TTC549 (cell line): ENCODE measurements at regions not wholly inside any gene's neighbourhood (a gene's known extent, or its start where the extent isn't known, plus 50 kb on each side); places are given as distances from the start of the nearest gene placed in this dataset.
"Not testable (repeated sequence)": the region's sequence is repeated elsewhere in the genome, so short reads cannot be mapped to it uniquely, and the experiment has no call there.

ENCODE experiments used
- FAIRE-seq: peaks from 2 replicates; lab custom pipeline; 2012; peaks lifted over from hg19 to GRCh38; lab: Jason Lieb, UNC

DNA sequence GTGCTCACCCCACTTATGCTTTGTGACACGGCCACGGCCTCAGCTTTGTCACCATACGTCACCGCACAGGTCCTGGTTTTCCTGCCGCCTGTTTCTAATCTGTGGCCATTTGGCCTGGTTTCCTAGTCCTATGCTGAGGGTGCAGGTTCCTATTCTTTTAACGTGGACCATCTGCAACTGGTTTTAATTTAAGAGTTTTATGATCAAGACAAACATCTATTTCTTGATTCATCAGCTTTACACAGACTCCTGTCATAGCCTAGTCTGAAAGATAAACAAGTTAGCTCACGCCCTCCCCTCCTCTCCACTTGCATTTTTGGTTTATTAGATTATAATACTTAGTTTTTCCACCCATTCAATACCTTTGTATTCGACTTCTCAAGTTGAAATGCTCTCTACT, 97.5 kb upstream of the RPS6KA2 start:
- FAIRE-seq, result no peak

DNA sequence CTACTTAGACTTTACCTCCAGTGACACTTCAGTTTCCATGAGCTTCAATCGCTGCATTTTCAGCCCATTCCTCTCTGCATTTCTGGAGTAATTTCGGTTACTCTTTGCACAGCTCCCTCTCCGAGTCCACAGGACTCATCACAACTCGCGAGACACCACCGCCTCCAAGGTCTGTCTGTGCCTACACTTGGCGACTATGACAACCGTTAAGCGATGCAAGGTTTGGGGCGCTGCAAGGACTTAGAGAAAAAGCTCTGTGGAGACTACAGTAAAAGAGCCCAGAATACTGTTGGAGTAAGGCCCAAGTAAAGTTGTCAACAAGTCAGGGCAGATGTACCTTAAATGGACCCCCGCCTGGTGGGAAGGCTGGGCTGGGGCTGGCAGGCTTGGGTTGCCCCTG, 95.7 kb upstream of the RPS6KA2 start:
- FAIRE-seq, result no peak

DNA sequence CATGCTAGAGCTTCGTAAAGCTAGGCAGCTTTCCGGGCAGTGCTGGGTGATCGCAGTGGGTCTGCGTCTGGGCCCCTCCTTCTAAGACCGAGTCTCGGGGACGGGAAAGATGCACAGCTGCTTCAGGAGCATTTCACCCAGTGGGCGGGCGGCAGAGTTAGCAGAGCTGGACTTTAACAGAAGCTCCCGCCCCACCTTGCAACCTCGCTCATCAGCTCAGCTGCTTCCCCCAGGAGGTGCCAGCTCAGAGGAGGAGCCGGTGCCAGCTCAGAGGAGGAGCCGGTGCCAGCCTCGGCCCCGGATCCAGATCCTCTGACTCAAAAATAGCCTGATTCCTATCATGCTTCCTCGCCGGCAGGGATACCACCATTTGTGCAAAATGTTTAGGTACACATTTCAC, 94.5 kb upstream of the RPS6KA2 start:
- no peak for FAIRE-seq

DNA sequence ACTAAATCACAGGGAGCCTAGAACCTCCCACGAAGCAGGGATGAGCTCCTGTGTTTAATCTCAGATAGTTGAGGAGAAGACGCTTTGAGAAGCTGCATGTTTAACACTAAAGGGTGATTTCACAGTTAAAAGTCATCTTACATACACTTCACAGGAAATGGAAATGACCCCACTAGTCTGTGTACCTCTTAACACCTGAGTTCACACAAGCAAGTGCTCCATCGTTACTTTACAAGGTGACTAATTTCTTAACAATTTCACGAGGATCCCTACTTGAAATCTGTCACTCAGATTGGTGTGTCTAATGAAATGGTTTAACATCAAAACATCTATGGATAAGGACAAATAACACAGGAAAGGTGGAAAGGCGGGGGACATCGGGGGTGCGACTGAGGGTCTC, 93.8 kb upstream of the RPS6KA2 start:
- FAIRE-seq, result no peak

DNA sequence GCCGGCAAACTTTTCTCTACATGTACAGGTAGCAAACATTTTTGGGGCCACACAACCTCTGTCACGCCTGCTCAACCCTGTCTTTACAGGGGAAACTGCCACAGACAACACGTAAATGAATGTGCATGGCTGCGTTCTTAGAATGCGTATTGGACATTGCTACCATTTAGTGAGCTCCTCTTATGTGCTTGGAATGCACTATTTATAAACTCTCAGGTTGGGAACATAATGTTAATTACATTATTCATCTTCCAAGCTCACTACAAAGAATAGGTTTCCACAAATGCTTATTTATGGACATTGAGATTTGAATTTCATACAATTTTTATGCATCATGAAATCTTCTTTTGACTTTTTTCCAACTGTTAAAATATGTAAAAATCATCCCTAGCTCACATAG, 92.0 kb upstream of the RPS6KA2 start:
- no peak for FAIRE-seq

DNA sequence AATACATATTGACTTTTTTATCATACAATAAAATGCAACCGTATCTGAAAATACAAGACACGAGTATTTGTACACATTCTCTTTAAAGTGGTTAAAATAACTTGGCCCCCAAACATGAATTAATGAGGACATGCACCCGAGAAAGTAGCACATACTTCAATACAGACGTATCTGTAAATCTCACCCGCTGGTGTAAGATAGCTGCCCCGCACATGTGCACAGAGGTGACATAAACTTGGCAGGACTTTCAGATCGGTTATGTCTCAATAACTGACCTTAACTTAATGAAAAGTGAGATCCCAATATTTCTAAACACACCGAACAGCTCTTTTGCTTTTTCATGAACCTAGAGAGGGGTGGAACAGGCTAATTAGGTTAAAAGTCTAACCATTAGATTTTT, 91.5 kb upstream of the RPS6KA2 start:
- FAIRE-seq, result no peak

DNA sequence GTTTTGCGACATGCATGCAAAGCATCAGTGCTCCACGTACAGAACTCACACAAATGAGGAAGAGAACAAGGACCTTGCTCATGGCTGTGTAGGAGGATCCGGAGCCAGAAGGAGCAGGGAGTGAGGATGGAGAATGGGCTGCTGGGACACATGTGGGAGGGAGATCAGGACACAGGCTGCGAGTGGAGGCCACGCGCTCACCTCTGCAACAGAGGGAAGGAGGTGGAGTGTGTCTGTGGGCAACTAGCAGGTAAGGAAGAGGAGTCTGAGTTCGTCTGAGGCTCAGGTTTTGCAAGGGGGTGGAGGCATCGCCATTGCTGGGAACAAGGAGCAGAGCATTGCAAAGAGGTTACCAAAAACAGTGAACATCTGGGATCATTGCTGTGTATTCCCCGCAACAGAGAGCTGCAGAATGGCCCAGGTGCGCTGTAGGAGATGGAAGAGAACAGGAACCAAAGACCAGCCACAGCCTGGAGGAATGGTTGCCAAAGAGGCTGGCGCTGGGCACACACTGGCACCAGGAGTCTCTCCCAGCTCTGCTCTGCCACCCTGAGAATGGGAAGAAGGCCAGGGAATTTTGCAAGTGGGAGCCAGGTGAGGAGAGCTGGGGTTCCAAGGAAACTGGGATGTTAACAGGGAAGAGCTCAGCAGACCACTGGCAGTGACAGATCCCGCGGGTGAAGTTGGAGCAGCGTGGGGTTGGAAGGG, 90.0 kb upstream of the RPS6KA2 start:
- FAIRE-seq, result no peak

DNA sequence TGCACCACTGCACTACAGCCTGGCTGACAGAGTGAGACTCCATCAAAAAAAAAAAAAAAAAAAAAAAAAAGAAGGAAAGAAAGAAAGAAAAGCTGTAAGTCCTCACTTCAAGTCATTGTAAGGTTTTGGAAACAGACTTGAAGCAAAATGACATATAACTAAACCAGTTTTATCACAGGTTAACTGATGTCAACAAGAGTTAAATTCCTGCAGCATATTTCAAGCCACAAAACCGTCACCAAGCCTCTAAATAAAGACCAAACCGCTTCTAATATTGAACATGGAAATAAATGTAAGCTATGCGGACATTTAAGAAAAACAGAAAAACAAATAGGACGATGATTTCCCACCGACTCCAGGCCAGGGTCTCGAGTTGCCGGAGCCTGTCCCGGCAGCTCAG, 88.9 kb upstream of the RPS6KA2 start:
- FAIRE-seq, result no peak

DNA sequence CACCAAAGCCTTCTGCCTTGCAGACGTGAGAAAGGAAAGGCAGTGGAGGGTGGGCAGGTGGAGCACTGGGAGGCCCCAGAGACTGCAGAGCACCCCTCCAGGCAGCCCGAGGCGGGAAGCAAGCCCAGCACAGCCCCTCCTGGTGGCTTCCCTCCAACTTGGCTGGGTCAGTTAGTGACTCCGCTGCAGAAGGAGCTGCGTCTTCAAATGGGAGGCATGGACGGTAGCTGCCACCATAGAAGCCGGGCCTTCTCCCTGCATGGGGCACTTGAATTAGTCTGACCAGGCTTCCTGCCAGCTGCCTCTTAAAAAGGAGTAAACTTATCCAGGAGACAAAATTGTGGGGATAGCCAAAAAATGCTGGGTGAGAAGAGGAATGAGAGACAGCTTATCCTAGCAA, 88.0 kb upstream of the RPS6KA2 start:
- no peak for FAIRE-seq

DNA sequence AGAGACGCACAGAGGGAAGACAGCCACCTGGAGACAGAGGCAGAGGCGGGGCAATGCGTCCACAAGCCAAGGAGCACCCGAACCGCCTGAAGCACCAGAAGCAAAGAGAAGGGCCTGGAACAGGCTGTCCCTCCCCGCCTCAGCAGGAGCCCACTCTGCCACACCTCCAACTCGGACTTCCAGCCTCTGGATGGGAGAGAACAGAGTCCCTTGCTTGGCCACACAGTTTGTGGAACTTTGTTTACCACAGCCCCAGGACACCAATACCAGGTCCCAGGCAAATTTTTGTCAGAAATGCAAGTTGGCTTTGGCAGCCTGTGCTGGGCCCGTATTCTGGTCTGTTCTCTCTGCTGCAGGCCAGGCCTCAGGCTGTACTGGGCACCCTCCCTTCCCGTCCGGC, 87.5 kb upstream of the RPS6KA2 start:
- no peak for FAIRE-seq

DNA sequence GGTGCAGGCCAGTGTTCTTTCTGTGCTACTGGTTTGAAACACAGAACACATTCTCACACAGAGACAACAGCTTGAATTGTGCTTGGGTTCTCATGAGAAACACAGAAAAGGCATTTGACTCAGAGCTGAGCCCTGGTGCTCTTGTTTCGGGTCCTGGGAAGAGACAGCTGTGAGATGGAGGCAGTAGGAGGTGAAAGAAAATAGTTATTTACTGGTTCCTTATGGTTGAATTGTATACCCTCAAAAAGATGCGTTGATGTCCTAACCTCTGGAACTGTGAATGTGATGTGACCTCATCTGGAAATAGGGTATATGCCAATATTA, 87.1 kb upstream of the RPS6KA2 start:
- FAIRE-seq, result no peak

DNA sequence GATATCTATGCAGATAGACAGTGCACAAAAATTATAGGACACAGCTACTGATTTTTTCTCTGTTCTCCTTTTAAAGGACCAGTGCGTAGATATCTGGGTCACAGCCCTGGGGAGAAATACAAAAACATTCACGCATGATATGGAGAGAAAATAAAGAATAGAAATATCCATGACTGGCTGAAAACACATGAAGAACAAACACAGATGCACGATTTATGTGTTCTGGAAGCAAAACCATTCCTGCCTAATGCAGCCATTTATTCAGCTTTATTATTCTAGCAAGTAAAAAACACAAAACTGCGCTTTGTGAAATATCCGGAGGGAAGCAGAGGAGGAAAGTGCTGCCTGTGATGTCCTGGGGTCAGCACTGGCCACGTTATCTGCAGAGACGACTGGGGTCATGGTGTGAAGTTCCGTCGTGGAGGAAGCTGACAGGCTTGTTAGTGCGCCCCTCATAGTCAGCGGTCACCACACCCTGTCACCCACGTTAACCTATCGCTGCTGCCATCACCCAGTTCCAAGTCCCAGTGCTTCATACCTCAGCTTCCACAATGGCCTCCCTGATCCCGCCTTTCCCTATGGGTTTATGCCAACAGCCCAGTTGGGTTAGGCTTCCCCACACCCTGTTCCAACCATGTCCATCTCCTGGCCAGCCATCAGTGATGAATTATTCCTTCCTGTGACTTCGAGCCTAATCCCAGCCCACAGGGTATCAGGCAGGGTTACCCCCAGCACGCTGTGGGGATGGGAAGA, 86.6 kb upstream of the RPS6KA2 start:
- no peak for FAIRE-seq

DNA sequence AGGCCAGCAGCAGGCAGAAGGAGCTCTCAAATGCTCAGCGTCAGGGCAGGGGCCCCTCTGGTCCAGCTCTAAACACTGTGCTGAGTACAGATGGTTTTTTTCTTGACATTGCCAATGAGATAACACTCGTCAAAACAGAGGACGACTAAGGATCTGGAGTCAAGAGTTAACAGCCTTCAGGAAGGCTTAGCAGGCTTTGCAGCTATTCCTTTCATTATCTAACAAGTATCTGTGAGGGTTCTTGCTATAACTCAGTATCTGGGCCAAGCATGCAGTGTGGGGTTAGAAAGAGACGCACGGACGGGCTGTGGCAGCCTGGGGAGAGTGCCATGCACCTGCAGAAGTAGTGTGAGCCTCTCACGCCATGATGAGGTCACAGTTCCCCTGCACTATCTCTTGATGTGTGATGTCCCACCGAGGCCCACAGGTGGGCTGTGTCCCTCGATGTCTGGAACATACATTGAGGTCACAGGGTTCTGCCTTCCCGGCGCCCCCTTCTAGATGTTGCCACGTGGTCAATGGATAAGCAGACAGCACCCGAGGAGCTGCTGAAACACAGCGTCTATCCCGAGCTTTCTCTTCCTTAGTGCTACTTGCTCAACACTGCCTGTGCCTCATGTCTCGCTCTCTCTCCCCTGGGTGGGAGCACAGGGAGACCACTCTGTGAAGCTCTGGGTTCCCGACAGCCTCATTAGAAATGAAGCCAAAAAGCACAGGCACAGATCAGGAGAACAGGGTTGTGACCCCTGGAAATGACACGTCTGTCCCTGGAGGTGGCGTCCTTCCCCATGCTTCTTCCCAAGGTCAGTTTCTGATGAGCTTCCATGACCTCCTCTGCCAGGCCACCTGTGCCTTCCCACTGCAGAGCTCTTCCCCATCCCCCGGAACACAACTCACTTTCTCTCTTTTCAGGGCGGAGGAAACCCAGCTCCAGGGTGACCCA, 85.5 kb upstream of the RPS6KA2 start:
- no peak for FAIRE-seq

DNA sequence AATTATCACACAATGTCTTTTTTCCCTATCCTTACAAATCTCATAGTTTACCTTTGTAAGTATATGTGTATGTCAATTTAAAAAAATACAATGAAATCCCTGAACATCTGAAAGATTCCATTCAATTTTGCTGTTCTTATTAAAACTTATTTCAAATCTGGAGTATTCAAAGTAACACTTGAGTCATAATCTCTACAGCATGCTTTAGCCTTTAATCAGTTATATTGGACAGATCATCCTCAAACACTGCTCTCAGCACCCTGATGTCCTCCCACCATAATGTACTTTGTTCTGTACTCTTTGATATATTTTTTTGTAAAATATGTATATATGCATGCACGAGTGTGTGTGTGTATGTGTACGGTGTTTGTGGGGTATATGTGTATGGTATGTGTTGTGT, 83.0 kb upstream of the RPS6KA2 start:
- FAIRE-seq, result no peak

DNA sequence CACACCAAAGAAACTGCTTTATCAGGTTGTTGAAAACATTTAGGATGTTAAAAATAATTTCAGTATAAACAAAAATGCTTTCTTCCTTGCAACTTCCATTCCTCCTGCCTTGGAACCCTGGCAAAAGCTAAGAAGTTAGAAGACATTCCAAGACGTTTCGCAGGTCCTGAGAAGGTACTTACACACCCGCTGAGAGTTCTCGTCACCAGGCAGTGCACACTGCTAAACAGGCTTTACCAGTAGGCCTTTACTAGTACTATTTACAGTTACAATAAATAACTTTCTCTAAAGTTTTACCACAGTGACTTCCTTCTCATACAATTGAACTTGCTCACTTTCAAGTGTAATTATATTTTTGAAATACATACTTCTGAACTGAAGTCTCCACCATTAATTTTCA, 81.4 kb upstream of the RPS6KA2 start:
- FAIRE-seq, result no peak

DNA sequence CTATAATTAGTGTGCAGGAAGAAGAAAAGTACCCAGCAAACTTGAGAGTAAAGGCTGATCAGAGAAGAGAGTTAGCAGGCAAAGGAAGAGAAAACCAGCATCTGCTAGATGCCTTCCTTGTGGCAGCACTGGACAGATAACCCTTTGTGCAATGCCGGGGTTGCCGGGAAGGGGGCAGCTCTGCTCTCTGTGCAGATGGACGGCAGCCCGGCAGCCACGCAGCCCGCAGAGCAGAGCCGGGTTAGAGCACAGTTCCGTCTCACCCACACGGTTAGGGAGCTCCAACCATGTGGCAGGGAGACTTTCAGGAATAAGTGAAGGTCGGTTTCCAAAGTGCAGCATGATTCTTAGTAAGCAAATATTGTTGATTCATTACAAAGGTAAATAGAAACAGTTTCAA, 80.0 kb upstream of the RPS6KA2 start:
- FAIRE-seq, result no peak

DNA sequence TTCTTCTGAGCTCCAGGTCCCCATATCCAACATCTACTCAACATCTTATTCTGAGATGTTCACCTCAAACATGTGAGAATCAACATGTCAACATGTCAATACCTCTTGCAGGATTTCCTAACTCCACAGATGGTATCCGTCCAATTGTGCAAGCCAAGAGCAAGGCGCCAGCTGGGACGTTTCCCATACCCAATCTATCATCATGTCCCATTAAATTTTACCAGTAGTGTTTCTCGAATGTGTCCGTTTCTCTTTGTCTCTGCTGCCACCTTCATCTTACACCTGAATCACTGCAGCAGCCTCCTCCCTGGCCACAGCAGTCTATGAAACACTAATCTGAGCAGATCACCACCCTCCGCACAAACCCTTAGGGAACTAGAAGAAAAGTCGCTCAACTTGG, 78.0 kb upstream of the RPS6KA2 start:
- FAIRE-seq, result no peak

DNA sequence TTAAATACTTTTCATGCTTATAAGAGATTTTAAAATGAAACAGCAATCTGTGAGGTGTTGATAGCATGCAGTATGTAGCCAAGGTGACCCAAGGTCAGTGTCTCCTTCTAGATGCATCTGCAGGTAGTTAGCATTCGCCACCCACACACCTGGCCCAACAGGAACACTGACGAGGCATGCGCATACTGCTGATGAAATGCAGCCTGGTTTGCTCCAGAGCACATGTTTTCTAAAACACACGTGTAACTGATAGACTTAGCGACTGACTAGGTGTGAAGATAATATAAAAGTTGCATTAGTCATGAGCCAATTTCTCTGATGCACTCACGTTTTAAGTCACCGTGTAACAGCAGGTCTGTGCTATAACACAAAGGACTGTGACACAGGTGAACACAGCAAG, 77.1 kb upstream of the RPS6KA2 start:
- no peak for FAIRE-seq

DNA sequence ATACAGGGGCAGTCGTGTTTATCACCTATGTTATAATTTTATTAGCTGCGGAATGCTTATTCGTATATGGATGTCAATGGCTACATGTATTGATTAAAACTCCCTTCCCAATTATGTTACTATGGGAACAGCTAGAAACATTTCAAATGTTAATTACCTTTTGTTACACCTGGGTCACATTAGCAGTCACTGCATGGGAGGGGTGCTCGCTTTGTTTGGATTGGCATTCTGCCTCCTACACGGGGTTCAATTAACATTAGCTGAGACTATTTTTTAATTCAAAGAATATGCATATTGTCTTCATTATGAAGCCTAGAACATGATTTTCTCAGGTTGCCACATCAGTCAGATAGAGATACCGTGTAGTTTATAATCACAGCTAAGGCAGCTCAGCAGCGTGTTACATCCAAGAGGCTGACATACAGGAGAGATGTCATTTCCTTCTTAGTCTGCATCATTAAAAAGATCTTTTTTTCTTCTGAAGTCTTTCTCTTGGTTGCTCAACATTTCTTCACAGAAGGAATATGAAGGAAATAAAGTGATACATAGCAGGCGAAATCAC, 76.2 kb upstream of the RPS6KA2 start:
- no peak for FAIRE-seq

DNA sequence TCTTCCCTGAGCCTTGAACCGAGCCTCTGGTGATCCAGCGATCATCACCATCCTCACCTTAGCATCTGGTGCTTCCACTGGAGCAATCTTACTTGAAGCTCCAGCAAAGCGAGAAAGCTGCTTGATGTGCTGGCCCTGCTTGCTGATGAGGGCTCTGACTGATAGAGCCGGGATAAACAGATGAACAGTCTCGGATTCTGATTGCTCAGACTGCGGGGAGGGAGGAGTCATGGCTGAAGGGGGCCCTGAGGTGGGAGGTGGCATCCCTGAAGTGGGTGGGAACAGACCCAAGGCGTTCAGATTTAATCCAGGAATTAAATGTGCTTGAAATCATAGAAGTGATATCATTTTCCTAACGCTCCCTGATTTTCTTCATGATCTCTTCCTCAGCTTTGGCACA, 74.4 kb upstream of the RPS6KA2 start:
- FAIRE-seq, result not testable (repeated sequence)

DNA sequence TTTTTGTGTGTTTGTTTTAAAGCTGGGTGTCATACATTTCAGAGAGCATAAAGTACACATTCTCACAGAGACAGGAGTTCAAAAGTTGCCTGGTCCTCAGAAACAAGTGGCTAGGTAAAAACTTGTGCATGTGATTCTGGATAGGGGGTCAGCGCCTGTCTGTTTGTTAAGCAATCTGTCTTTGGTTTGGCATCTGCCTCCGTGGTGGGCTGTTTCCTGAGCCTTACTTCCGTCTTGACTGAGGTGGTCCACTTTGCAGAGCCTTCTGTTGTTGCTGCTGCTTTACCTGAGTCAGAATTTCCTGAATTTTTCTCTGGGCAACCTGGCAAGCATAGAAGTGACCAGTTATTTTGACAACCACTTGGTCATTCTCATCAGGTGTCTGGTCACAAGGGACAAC, 73.8 kb upstream of the RPS6KA2 start:
- FAIRE-seq, result not testable (repeated sequence)

DNA sequence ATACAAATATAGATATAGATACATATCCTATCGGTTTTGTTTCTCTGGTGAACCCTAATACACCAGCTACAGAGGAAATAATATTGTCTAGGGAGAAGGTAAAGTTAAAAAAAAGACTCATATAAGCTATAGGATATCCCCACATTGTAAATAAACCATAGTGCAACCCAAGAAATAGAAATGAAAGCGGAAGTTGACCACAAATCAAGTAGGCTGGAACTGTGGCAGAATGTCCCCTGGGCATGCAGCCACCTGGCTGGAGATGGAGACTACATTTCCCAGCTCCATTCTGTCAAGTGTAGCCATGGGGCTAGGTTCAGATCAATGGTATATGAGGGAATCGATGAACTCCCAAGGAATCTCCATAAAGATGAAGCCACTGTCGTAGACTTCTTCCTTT, 70.1 kb upstream of the RPS6KA2 start:
- FAIRE-seq, result no peak

DNA sequence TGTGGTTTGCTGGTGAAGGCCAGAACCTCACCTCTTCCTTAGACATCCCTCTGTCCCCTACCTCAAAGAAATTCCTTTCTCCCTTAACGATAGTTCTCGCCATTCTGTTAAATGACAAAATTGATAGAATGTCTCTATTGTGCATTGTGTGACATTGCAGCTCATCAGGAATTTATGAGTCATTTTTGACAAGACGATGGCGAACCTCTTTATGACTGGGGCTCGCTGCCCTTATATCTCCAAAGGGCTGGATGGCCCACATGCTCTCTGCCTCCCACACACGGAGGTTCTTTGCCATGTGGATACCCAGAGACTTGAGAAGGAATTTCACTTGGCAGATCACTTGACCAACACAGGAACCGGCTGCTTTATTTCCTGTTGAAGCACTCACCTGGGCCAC, 66.8 kb upstream of the RPS6KA2 start:
- FAIRE-seq, result no peak
